NOMO-1 treated with DMSO at 0.1 percent for 48 hours (cell line): ENCODE measurements at regions not wholly inside any gene's neighbourhood (a gene's known extent, or its start where the extent isn't known, plus 50 kb on each side); places are given as distances from the start of the nearest gene placed in this dataset.

Experiments used
- DNase-seq: peaks from one replicate; lab custom pipeline; 2025; ENCODE audit not compliant: unreplicated experiment; lab: John Stamatoyannopoulos, UW

DNA sequence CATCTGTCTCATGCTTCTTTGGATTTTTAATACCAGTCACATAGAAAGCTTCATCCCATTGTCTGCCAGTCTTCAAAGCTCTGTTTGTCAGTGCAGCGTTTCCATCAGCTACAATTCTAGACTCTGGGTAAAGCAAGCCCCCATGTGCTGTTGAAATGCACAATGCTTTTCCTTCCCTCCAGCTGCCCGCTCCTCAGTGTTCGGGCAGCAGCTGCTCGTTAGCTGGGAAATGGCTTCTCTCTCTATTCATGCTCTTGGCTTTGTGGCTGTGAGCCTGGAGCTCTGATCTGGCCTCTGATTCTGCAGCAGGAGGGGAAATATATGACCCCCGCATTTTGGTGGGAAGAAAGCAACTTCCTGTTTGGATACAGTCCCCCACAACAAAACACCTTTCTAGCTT, 213.0 kb upstream of the CDYL start:
- no peak for DNase-seq

GRCh38 chr6:4561773-4562400, 214.3 kb upstream of the CDYL start:
- DNase-seq = no peak

- no peak for DNase-seq
These were observed 215.1 kb upstream of the CDYL start for GRCh38 chr6:4561078-4561435.

GRCh38 chr6:4560221-4561077, 215.8 kb upstream of the CDYL start:
- DNase-seq = peak; percentile 24

DNA sequence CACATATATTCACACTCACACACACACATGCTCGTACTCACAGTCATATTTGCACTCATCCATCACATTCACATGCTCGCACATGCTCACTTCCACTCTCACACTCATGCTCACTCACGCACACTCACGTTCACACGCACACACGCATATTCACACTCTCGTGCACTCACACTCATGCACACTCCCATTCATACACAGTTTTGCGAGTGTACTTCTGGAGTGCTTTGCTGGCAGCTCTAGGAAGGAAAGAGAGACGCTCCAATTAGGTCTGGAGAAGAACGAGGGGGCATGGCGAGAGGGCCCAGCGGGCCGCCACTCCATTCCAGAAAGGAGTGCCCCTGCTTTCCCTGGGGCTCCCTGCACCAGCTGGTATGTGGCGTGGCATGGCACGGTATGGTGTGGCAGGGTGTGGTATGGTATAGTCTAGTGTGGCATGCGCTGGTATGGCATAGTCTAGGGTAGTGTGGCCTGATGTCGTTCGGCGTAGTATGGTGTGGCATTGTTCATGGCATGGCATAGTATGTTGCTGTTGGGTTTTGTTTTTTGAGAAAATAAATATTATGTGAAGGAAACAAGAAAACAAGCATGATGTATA, 216.8 kb upstream of the CDYL start:
- no peak for DNase-seq

- no peak for DNase-seq
These were observed 221.6 kb upstream of the CDYL start for GRCh38 chr6:4554645-4555044.

DNA sequence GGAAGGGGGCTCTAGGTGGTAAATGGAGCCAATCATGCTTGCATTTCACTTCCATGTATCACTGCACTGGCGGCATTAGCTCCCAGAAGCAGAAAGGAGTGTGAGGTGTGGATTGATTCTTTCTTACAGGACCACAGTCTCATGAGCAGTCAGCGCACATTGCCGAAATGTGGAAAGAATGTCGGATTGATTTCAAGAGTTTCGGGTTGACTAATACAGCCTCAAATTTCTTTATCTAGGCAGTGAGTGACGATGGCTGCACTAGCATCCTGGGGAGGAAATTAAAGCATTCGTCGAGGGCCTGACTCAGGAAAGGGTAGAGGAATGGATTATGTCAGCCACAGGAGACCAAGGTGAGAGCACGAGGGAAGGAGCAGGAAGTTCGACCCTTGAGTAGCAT, 222.8 kb upstream of the CDYL start:
- no peak for DNase-seq

GRCh38 chr6:4550227-4550597, 226.0 kb upstream of the CDYL start:
- DNase-seq = no peak

- no peak for DNase-seq
These were observed 226.5 kb upstream of the CDYL start for GRCh38 chr6:4549556-4550226.

DNA sequence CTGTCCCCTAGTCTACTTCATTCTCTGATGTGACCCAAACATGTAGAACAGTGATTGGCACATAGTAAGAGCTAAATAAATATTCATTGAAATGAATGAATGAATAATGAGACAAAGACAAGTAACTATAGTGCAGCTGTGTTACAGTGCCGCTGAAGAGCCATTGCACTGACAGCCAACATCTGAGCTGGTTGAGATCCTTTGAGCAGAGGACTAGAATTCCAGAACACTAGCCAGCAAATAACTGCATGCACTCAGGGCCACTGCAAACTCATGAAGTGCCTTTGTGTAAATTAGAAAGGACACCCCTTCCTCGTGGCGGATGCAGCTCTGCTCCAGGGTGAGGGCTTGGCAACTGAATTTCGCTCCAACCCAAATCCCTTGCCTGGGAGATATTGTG, 230.3 kb upstream of the CDYL start:
- no peak for DNase-seq

DNA sequence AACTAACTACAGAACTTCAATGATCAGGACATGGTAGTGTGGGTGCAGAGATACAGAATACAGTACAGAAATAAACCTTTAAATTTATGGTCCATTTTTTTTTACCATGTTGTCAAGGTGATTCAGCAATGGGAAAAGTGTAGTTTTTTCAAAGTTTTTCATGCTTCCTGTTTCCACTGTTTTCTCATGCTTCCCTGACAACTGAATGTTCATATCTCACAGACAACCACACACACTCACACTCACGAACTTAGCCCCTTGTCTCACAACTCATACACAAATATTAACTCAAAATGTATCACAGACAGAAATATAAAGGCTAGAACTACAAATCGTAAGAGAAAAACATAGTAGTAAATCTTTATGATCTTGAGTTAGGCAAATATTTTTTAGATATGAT, 232.6 kb upstream of the CDYL start:
- DNase-seq = no peak

- DNase-seq = no peak
These were observed 242.6 kb upstream of the CDYL start for GRCh38 chr6:4533576-4533975.

DNA sequence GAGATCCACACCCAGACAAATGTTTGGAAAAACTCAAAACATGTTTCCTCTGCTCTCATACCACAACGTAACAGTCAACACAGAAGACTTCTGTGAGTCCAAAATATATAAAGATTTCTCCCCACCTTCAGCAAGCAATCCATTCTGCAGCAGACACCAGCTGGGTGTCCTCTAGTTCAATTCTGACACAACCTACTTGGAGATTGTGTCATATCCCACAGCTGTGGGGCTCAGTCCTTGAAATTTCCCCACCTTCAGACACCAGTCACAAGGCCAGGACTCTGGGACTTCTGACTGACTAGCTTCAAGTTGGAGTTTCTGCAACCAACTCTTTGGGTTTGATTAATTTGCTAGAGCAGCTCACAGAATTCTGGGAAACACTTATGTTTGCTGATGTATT, 244.8 kb upstream of the CDYL start:
- no peak for DNase-seq

- DNase-seq = peak; percentile 89
These were observed 253.8 kb upstream of the CDYL start for GRCh38 chr6:4522453-4522852.

GRCh38 chr6:4521070-4521469, 255.1 kb upstream of the CDYL start:
- DNase-seq = no peak

GRCh38 chr6:4518506-4518905, 257.7 kb upstream of the CDYL start:
- DNase-seq = peak; percentile 87

- DNase-seq = no peak
These were observed 260.0 kb upstream of the CDYL start for GRCh38 chr6:4516206-4516605.

- no peak for DNase-seq
These were observed 262.6 kb upstream of the CDYL start for GRCh38 chr6:4513561-4513960.

DNA sequence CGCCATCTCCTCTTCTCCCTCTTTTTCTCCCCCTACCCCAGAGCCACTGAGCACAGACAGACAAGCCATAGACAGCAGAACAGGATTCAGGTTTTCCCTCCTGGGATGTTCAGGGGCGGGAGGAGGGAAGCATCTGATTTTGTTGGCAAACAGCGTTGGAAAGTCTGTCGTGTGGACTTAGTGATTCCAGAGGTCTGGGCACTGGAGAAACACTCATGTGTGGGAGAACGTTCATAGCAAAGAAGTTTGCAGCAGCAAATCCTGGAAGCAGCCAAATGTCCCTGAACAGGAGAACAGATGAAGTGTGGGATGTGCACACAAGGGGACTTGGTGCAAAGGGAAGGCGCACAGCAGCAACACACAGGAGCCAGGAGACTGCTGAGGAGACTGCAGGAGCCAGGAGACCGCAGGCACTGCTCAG, 264.1 kb upstream of the CDYL start:
- DNase-seq = no peak

DNA sequence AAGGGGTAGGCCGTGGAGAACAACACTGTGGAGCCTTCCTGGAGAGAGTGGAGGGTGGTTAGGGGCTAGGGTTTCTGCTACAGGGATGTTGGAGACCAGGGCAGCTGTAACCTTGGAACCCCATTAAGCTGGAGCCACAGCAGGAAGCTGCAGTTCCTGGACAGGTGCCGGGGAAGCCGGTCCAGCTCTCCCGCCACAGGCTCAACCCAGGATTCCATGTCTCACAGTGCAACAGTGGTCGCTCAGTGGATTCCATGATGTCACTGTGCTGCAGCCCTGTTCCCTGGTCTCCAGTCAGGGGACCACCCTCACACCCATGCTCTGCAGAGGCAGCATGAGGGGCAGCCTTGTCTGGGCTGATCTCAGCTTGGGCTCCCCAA, 264.6 kb upstream of the CDYL start:
- DNase-seq = no peak

GRCh38 chr6:4510906-4511640, 265.1 kb upstream of the CDYL start:
- no peak for DNase-seq
